MCF 10A (cell line): ENCODE measurements at regions not wholly inside any gene's neighbourhood (a gene's known extent, or its start where the extent isn't known, plus 50 kb on each side); places are given as distances from the start of the nearest gene placed in this dataset.

Source experiments
- BruUV-seq: library from RNA; stranded (reverse); fragments of 400-500 nt; replicated peaks from 2 replicates; lab custom pipeline; 2021; lab: Mats Ljungman, UMichigan
- CTCF ChIA-PET: fragments of 300-600 bp; sonication (Branson Sonifier 250); formaldehyde crosslinking; extraction: SDS; loops from one replicate; lab custom pipeline; 2021; ENCODE audit warnings: antibody characterized with exemption, inconsistent platforms; lab: Yijun Ruan, JAX
- POLR2A ChIA-PET: fragments of 300-600, 350-650 bp; sonication (Branson Sonifier 250); formaldehyde crosslinking; extraction: SDS; loops from one replicate; lab custom pipeline; 2020; ENCODE audit warnings: antibody characterized with exemption, inconsistent platforms; lab: Yijun Ruan, JAX
- DNase-seq: peaks from one replicate; pipeline ENCODE4 v3.0.0-alpha.2; 2018; ENCODE audit not compliant: unreplicated experiment
- H3K27ac Mint-ChIP-seq: one replicate; pipeline ENCODE4 v1.8.0; 2022; ENCODE audit warnings: mild to moderate bottlenecking, low read depth, mixed read lengths; ENCODE audit not compliant: unreplicated experiment
- H3K27me3 Mint-ChIP-seq: one replicate; pipeline ENCODE4 v1.8.0; 2022; ENCODE audit warnings: mixed read lengths; ENCODE audit not compliant: insufficient read depth, unreplicated experiment
- H3K36me3 Mint-ChIP-seq: one replicate; pipeline ENCODE4 v1.8.0; 2022; ENCODE audit warnings: mild to moderate bottlenecking, moderate library complexity, mixed read lengths; ENCODE audit not compliant: insufficient read depth, unreplicated experiment
- H3K4me1 Mint-ChIP-seq: one replicate; pipeline ENCODE4 v1.8.0; 2022; ENCODE audit warnings: mixed read lengths; ENCODE audit not compliant: insufficient read depth, unreplicated experiment
- H3K4me3 Mint-ChIP-seq: one replicate; pipeline ENCODE4 v1.8.0; 2022; ENCODE audit warnings: mild to moderate bottlenecking, moderate library complexity, mixed read lengths; ENCODE audit not compliant: unreplicated experiment
- H3K9me3 Mint-ChIP-seq: one replicate; pipeline ENCODE4 v1.8.0; 2022; ENCODE audit warnings: mixed read lengths; ENCODE audit not compliant: unreplicated experiment
- intact Hi-C: fragments of 100-400 bp; cut with micrococcal nuclease; formaldehyde crosslinking; loops from 2 replicates; pipeline ENCODE4 v1.14.1; 2022
- TF ChIP-seq, protein P1 (sequence below): fragments of 200-600 bp; IDR thresholded peaks from one replicate; pipeline ENCODE4 v1.8.0; 2022; ENCODE audit warnings: antibody characterized with exemption, mild to moderate bottlenecking; ENCODE audit not compliant: unreplicated experiment

DNA sequence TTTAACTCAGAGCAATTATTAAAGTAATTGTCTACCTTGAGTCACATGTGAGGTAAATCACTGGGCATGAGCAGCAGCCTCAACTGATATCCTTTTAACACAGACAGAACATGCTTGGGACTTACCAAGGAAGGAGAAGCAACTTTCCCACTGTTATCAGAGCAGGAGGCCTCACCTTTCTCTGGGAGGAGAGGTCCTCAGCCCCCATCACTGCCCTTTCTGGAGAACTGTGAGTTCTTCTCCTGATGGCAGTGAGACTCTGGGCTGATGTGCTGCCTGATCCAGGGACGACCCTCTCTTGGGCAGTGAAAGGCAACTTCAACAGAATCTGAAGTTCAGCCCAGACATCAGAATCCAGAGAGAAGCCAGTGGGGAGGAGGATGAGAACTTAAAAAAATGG is 343.4 kb upstream of the IRX1 start:
- POLR2A ChIA-PET, result no interaction called here
- no peaks in the 10 kb centered on the region for H3K4me1 Mint-ChIP-seq
- H3K27me3 Mint-ChIP-seq, result no peaks in the 10 kb centered on the region
- H3K4me3 Mint-ChIP-seq, result no peak overlapping the region
- no TSS peak for BruUV-seq
- peaks cover 18% of the 10 kb centered on the region for H3K9me3 Mint-ChIP-seq
- DNase-seq, result no peak
- CTCF ChIA-PET, result no interaction called here
- TF ChIP-seq, protein P1, sequence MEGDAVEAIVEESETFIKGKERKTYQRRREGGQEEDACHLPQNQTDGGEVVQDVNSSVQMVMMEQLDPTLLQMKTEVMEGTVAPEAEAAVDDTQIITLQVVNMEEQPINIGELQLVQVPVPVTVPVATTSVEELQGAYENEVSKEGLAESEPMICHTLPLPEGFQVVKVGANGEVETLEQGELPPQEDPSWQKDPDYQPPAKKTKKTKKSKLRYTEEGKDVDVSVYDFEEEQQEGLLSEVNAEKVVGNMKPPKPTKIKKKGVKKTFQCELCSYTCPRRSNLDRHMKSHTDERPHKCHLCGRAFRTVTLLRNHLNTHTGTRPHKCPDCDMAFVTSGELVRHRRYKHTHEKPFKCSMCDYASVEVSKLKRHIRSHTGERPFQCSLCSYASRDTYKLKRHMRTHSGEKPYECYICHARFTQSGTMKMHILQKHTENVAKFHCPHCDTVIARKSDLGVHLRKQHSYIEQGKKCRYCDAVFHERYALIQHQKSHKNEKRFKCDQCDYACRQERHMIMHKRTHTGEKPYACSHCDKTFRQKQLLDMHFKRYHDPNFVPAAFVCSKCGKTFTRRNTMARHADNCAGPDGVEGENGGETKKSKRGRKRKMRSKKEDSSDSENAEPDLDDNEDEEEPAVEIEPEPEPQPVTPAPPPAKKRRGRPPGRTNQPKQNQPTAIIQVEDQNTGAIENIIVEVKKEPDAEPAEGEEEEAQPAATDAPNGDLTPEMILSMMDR, result no peak
- intact Hi-C loops, result no loop called here
- no peaks in the 10 kb centered on the region for H3K36me3 Mint-ChIP-seq
- no peak overlapping the region for H3K27ac Mint-ChIP-seq

DNA sequence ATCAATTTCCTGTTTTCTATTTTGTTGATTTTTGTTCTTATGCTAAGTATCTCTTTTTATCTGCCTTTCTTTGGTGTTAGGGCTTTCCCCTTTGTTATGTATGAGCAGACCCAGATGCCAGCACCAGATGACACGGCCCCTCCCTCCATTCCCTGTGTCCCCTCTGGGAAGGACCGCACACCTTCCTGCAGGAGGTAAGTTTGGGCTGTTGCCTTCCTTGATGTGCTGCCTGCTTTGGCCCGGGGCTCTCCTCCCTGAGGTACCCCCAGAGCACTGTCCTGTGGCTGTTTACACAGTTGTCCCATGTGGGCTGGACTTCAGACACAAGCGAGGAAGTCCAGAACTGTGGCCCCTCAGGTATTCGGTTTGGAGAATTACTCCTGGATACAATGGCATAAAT is 343.8 kb upstream of the IRX1 start:
- ChIA-PET POLR2A (no interaction called here), CTCF (no interaction called here)
- no TSS peak for BruUV-seq
- H3K27ac Mint-ChIP-seq, result no peak overlapping the region
- no peak overlapping the region for H3K4me3 Mint-ChIP-seq
- H3K4me1 Mint-ChIP-seq, result no peaks in the 10 kb centered on the region
- peaks cover 18% of the 10 kb centered on the region for H3K9me3 Mint-ChIP-seq
- H3K27me3 Mint-ChIP-seq, result no peaks in the 10 kb centered on the region
- peaks cover under 1% of the 10 kb centered on the region for H3K36me3 Mint-ChIP-seq
- no peak for DNase-seq
- intact Hi-C loops, result no loop called here
- TF ChIP-seq, protein P1, result no peak

DNA sequence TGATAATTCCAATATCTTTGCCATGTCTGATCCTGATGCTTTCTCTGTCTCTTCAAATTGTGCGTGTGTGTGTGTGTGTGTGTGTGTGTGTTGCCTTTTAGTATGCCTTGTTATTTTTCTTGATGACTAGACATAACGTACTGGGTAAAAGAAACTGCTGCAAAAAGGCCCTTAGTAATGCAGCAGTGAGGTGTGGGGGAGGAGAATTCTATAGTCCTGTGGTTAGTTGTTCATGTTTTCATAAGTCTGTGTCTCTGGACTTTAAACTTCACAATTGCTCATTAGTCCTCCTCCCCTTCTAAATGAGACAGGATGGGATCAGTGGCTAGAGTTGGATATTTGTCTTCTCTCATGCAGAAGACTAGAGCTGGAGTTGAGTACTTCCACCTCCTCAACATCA is 346.2 kb upstream of the IRX1 start:
- H3K27ac Mint-ChIP-seq, result no peak overlapping the region
- H3K9me3 Mint-ChIP-seq, result peaks cover 18% of the 10 kb centered on the region
- TF ChIP-seq, protein P1, result no peak
- no TSS peak for BruUV-seq
- H3K4me3 Mint-ChIP-seq, result no peak overlapping the region
- no peaks in the 10 kb centered on the region for H3K27me3 Mint-ChIP-seq
- intact Hi-C loops, result no loop called here
- peaks cover 7% of the 10 kb centered on the region for H3K36me3 Mint-ChIP-seq
- CTCF ChIA-PET, result no interaction called here
- no peak for DNase-seq
- H3K4me1 Mint-ChIP-seq, result no peaks in the 10 kb centered on the region
- POLR2A ChIA-PET, result no interaction called here

DNA sequence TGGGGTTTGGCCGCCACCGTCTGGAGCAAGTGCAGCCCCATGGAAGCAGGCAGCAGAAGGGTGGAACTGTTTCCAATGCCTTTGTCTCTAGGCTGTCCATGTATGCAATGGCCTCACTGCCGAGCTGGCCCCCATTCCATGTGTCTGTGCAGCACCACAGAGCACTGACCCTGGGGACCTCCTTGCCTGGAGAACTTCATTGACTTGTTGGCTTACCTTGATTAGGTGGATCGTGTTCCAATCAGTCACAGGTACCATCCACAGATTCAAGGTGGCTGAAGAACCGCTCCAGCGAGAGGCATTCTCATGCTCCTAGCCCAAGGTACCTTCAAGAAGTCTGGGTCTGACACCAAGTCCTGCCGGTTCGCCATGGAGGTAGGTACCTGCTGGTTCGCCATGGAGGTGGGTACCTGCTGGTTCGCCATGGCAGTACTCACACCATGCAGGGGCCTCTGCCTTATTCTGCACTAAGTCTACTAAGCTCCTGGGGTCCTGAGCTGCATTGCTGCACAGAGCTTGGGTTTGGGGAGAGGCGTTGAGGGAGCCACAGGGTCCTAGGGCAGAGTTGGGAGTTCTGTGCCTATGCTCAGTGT is 358.3 kb upstream of the IRX1 start:
- CTCF ChIA-PET, result interaction anchor here (0.6 kb wide), 1 partner anchor 122 kb away, joined by 3 read pairs; no protein-coding TSS in a partner anchor

More for the DNA sequence above, 358.3 kb upstream of the IRX1 start:
- Mint-ChIP-seq H3K27ac (no peak overlapping the region), H3K4me3 (no peak overlapping the region), H3K4me1 (no peaks in the 10 kb centered on the region), H3K9me3 (peaks cover 22% of the 10 kb centered on the region), H3K36me3 (no peaks in the 10 kb centered on the region), H3K27me3 (no peaks in the 10 kb centered on the region)
- no peak for DNase-seq
- no TSS peak for BruUV-seq
- TF ChIP-seq, protein P1, result no peak
- intact Hi-C loops, result no loop called here
- POLR2A ChIA-PET, result interaction anchor here (0.6 kb wide), 1 partner anchor 376 kb away, joined by 3 read pairs; no protein-coding TSS in a partner anchor
